Body of pancreas (tissue), 4 donors: ENCODE measurements at regions not wholly inside any gene's neighbourhood (a gene's known extent, or its start where the extent isn't known, plus 50 kb on each side); places are given as distances from the start of the nearest gene placed in this dataset.

Experiments
- CTCF ChIP-seq, 7 experiments: fragments of 450-650 bp in 4 of 7; fragments of 200-600 bp in 3 of 7; sonication (generic) in 3 of 7; IDR thresholded peaks; one replicate each; pipeline ENCODE4 v1.5.1; 2016 to 2019; ENCODE audit warnings: antibody characterized with exemption in 7 of 7
- POLR2A ChIP-seq, 3 donors: fragments of 450-650 bp; IDR thresholded peaks; one replicate each; pipeline ENCODE4 v1.6.1; 2016; ENCODE audit warnings: antibody characterized with exemption in 3 of 3, mild to moderate bottlenecking in 2 of 3

GRCh38 chrX:146127617-146128016, 310.0 kb downstream of the SLITRK2 start:
- TF ChIP-seq CTCF (IDR thresholded peaks at IDR 0.05): no peak
- no peak for TF ChIP-seq POLR2A (IDR thresholded peaks at IDR 0.05)
